ENCODE measurements at regions not wholly inside any gene's neighbourhood (a gene's known extent, or its start where the extent isn't known, plus 50 kb on each side); places are given as distances from the start of the nearest gene placed in this dataset.

DNA sequence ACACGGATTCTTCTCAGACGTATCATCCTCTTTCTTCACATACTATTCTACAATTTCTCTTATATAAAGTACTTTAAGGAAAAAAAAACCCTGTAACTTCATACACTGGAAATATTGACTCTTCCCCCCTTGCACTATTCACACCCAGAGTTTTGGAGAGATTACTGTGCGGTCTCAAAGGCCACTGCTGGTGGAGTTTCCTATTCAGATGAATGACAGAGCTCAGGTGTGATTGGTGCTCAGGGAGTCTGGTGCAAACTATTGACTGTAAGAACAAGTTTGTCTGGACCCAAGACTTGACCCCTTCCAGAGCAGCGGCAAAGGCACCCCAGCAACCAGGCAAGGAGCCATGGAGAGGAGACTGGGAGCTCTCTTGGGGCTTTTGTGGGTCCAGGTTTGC, 187.5 kb upstream of the OR4E1 start:
- TF ChIP-seq TAF1 (IDR thresholded peaks at IDR 0.05; ENCODE audit: borderline replicate concordance, insufficient read depth, low read length) (no peak), POLR2AphosphoS5 (IDR thresholded peaks at IDR 0.05; ENCODE audit: low read depth, low read length) (no peak), REST (IDR thresholded peaks at IDR 0.05; ENCODE audit: insufficient read depth in 1 of 2, low read depth in 2 of 2, low read length in 2 of 2) (no peak), SIN3A (IDR thresholded peaks at IDR 0.05; ENCODE audit: borderline replicate concordance, insufficient read depth, low read length) (no peak), FOXP2 (optimal IDR thresholded peaks at IDR 0.05; ENCODE audit: borderline replicate concordance, extremely low read depth, extremely low read length, insufficient read depth) (no peak)

DNA sequence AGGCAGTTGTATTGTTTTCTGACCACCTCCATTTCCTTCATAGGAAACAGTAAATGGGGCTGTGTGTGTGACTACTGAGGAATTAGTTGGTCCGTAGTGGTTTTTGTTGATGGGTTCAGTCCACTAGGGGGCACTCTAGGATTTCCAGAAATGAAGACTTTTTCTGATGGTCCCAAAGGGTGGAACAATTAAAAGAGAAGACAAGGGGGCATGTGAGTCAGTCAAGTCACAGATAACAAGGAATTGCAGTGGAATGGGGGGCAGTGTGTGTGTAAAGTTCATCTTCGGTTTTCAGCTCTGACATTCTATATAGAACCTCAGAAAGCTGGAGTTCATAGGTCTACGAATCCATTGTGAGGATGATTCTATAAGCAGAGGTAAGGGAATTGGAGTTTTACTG, 186.6 kb upstream of the OR4E1 start:
- TF ChIP-seq POLR2AphosphoS5 (IDR thresholded peaks at IDR 0.05; ENCODE audit: low read depth, low read length), result no peak

DNA sequence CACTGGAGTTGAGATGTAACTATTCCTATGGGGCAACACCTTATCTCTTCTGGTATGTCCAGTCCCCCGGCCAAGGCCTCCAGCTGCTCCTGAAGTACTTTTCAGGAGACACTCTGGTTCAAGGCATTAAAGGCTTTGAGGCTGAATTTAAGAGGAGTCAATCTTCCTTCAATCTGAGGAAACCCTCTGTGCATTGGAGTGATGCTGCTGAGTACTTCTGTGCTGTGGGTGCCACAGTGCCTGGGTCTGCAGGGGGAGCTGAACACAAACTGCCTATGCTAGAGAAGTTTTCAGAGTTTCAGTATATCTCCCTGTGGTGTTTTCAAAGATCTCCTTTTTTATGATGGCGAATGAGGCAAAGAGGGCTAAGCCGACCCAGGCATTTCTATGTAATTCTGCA, 179.2 kb upstream of the OR4E1 start:
- TF ChIP-seq POLR2AphosphoS5 (IDR thresholded peaks at IDR 0.05; ENCODE audit: low read depth, low read length) (no peak), SIN3A (IDR thresholded peaks at IDR 0.05; ENCODE audit: borderline replicate concordance, insufficient read depth, low read length) (no peak), REST (IDR thresholded peaks at IDR 0.05; ENCODE audit: insufficient read depth in 1 of 2, low read depth in 2 of 2, low read length in 2 of 2) (no peak), FOXP2 (optimal IDR thresholded peaks at IDR 0.05; ENCODE audit: borderline replicate concordance, extremely low read depth, extremely low read length, insufficient read depth) (no peak), TAF1 (IDR thresholded peaks at IDR 0.05; ENCODE audit: borderline replicate concordance, insufficient read depth, low read length) (no peak)

GRCh38 chr14:21852061-21852664, 178.5 kb upstream of the OR4E1 start:
- TF ChIP-seq POLR2AphosphoS5 (IDR thresholded peaks at IDR 0.05; ENCODE audit: low read depth, low read length) (no peak), FOXP2 (optimal IDR thresholded peaks at IDR 0.05; ENCODE audit: borderline replicate concordance, extremely low read depth, extremely low read length, insufficient read depth) (no peak), TAF1 (IDR thresholded peaks at IDR 0.05; ENCODE audit: borderline replicate concordance, insufficient read depth, low read length) (no peak), REST (IDR thresholded peaks at IDR 0.05; ENCODE audit: insufficient read depth in 1 of 2, low read depth in 2 of 2, low read length in 2 of 2) (no peak), SIN3A (IDR thresholded peaks at IDR 0.05; ENCODE audit: borderline replicate concordance, insufficient read depth, low read length) (no peak)

- TF ChIP-seq TAF1 (IDR thresholded peaks at IDR 0.05; ENCODE audit: borderline replicate concordance, insufficient read depth, low read length) (no peak), SIN3A (IDR thresholded peaks at IDR 0.05; ENCODE audit: borderline replicate concordance, insufficient read depth, low read length) (no peak), FOXP2 (optimal IDR thresholded peaks at IDR 0.05; ENCODE audit: borderline replicate concordance, extremely low read depth, extremely low read length, insufficient read depth) (no peak)
Measured at GRCh38 chr14:21846227-21846885, 172.7 kb upstream of the OR4E1 start.

- TF ChIP-seq TAF1 (IDR thresholded peaks at IDR 0.05; ENCODE audit: borderline replicate concordance, insufficient read depth, low read length) (no peak), REST (IDR thresholded peaks at IDR 0.05; ENCODE audit: insufficient read depth in 1 of 2, low read depth in 2 of 2, low read length in 2 of 2) (no peak), SIN3A (IDR thresholded peaks at IDR 0.05; ENCODE audit: borderline replicate concordance, insufficient read depth, low read length) (no peak), FOXP2 (optimal IDR thresholded peaks at IDR 0.05; ENCODE audit: borderline replicate concordance, extremely low read depth, extremely low read length, insufficient read depth) (no peak), POLR2AphosphoS5 (IDR thresholded peaks at IDR 0.05; ENCODE audit: low read depth, low read length) (no peak)
Measured at GRCh38 chr14:21840765-21841164, 167.1 kb upstream of the OR4E1 start.

Measured in PFSK-1 (cell line).